Right cardiac atrium (tissue), 5 donors: ENCODE measurements at regions not wholly inside any gene's neighbourhood (a gene's known extent, or its start where the extent isn't known, plus 50 kb on each side); places are given as distances from the start of the nearest gene placed in this dataset.

Experiments used
- ATAC-seq, 2 donors: fragments of 200-7000 bp; cut with Tn5 transposase; one replicate each; pipeline versions ENCODE4 v1.8.0 to v1.9.1; 2020; ENCODE audit warnings: moderate library complexity in 2 of 2, mild to moderate bottlenecking in 1 of 2
- DNase-seq, 3 donors: peaks; one replicate each; pipeline ENCODE4 v3.0.0-alpha.2; 2020
- H3K27ac ChIP-seq: one replicate; pipeline ENCODE4 v1.5.1; 2013; ENCODE audit warnings: mild to moderate bottlenecking, low read length, control low read depth, moderate library complexity
- H3K27me3 ChIP-seq: one replicate; pipeline ENCODE4 v1.6.1; 2013; ENCODE audit not compliant: control insufficient read depth, insufficient read depth
- H3K4me1 ChIP-seq: one replicate; pipeline ENCODE4 v1.6.1; 2013; ENCODE audit warnings: low read length; ENCODE audit not compliant: control insufficient read depth, insufficient read depth
- H3K4me3 ChIP-seq: one replicate; pipeline ENCODE4 v1.5.1; 2013; ENCODE audit warnings: low read length, control low read depth
- H3K9me3 ChIP-seq: one replicate; pipeline ENCODE4 v1.6.1; 2013; ENCODE audit warnings: low read length; ENCODE audit not compliant: control insufficient read depth
- WGBS: extraction: QIAGEN DNeasy Blood & Tissue Kit; methylation state at CpG from one replicate; pipeline ENCODE4 v1.1.7; 2013; 5-methylcytosine and 5-hydroxymethylcytosine counted together
- intact Hi-C, 4 donors: fragments of 100-400 bp; cut with DNase I; formaldehyde crosslinking; loops; one replicate each; pipeline versions ENCODE4 v1.11.0 to v1.14.0; 2022 to 2023
- donor health status: healthy with polysubstance abuse.
- donor health status: DM: no; HTN: yes; CAD: no.
- donor health status: DM: no; HTN: no; CAD: no.
- donor health status: DM: no; HTN: yes; CAD: no; lungs with severe emphysema.
- donor health status: DM: yes; HTN: yes; CAD: no.

DNA sequence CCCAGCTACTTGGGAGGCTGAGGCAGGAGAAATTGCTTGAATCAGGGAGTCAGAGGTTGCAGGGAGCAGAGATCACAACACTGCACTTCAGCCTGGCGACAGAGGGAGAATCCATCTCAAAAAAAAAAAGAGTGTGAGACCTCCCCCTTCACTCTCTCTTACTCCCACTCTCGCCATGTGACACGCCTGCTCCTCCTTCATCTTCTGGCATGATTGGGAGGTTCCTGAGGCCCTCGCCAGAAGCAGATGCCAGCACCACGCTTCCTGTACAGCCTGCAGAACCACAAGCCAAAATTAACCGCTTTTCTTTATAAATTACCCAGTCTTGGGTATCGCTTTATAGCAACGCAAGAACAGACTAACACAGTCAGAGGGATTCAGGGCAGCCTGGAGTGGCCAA lies 66.3 kb upstream of the CREB1 start:
- H3K4me1 ChIP-seq, result no peaks in the 10 kb centered on the region
- no peaks in the 10 kb centered on the region for H3K9me3 ChIP-seq
- no peak overlapping the region for H3K27ac ChIP-seq
- no peaks in the 10 kb centered on the region for H3K27me3 ChIP-seq
- intact Hi-C loops, result loop anchor here in 1 of 4 donors (10.0 kb wide), 1 partner anchor 129 kb away; no protein-coding TSS in a partner anchor
- WGBS, result 84% methylated on average over 8 of the region's 8 CpGs
- DNase-seq, result no peak
- ATAC-seq, result no peak
- no peak overlapping the region for H3K4me3 ChIP-seq

DNA sequence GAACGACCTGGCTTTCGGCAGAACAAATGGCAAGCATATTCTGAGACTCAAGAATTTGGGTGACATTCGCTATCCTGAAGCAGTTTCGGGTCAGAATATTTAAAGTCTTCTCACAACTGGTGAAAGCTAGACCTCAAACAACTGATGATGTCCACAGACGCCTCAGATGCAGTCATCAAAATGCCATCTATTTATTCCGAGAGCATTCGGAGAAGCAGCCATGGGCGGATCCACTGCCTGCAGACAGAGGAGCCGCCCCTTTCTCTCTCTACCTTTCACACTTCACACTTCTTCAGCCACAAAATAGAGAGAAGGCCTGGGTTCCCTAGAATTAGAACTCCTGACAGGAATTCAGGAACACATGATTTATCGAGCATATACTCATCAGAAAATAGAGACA lies 65.8 kb upstream of the CREB1 start:
- DNase-seq (no peak), ATAC-seq (no peak)
- 91% methylated on average over 10 of the region's 10 CpGs for WGBS
- intact Hi-C loops, result loop anchor here in 1 of 4 donors (10.0 kb wide), 1 partner anchor 129 kb away; no protein-coding TSS in a partner anchor
- H3K4me3 ChIP-seq, result no peak overlapping the region
- H3K9me3 ChIP-seq, result no peaks in the 10 kb centered on the region
- no peak overlapping the region for H3K27ac ChIP-seq
- H3K27me3 ChIP-seq, result no peaks in the 10 kb centered on the region
- H3K4me1 ChIP-seq, result no peaks in the 10 kb centered on the region

DNA sequence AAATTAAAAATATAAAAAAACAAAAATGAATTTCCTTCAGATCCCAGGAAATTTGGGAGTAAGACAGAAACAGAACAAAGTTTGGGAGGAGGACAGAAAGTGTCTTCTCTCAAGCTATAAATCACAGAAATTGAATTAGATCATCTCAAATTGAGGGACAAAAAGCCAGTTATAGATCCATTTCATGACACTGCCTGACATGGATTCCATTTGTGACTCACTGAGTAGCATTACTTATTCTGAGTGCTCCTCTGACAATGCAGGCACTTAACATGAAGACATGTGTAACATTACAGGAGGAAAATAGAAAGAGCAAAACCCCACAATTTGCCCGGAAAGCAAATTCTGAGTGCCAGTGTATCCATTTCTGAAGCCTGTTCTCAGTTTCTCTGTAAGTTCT lies 63.9 kb upstream of the CREB1 start:
- ATAC-seq, result no peak
- WGBS, result 94% methylated on average over 1 of the region's 1 CpG
- no peak overlapping the region for H3K27ac ChIP-seq
- no peak for DNase-seq
- H3K27me3 ChIP-seq, result no peaks in the 10 kb centered on the region
- no peaks in the 10 kb centered on the region for H3K9me3 ChIP-seq
- intact Hi-C loops, result loop anchor here in 2 of 4 donors (5.0 to 10.0 kb wide), 2 partner anchors 131 to 484 kb away; no protein-coding TSS in a partner anchor
- no peak overlapping the region for H3K4me3 ChIP-seq
- H3K4me1 ChIP-seq, result no peaks in the 10 kb centered on the region

DNA sequence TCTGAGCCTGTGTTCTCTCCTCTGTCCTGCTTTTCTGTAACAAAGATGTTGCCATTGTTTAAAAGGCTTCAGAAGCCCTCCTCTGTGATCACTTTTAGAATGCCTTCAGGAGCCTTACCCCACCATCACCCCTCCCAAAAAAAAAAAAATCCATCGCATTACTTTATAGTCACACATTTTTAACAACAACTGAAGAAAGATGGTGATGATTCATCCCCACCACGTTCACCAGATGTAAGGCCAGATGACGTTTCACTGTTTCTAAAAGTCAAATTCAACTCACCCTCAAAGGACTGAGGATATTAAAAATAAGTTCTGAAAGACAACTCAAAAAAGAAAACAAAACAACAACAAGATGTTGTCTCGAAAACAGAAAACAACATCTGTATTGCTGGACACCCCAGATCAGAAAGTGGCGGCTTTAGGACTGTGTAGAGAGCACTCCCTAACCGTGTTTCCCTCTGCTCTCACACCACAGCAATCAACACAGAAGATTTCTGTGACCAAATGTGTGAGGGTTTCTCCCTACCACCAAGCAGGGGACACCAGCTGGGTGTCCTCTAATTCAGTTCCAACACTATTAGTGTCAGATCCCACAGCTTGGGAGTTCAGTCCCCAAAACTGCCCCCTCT lies 61.9 kb upstream of the CREB1 start:
- Histone ChIP-seq H3K27ac (no peak overlapping the region), H3K4me1 (no peaks in the 10 kb centered on the region), H3K9me3 (no peaks in the 10 kb centered on the region), H3K4me3 (no peak overlapping the region), H3K27me3 (no peaks in the 10 kb centered on the region)
- 60% methylated on average over 6 of the region's 6 CpGs for whole genome bisulfite sequencing
- DNase-seq (no peak), ATAC-seq (no peak)
- intact Hi-C loops, result loop anchor here in 2 of 4 donors (5.0 to 10.0 kb wide), 2 partner anchors 133 to 486 kb away; no protein-coding TSS in a partner anchor

DNA sequence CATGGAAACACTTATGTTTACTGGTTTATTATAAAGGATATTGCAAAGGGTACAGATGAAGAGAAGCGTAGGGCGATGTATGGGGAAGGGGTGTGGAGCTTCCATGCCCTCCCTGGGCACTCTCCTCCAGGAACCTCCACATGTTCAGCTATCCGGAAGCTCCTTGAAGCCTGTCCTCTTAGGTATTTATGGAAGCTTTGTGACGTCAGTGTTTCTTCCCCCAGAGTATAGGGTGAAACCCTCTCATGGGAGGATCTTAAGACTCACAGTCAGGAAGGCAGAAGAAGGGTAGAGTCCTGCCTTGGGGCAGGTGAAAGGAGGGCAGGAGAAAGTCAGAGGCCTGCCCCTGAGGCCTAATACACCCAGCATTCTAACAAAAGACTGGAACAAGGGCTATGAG lies 61.3 kb upstream of the CREB1 start:
- intact Hi-C loops, result loop anchor here in 2 of 4 donors (5.0 to 10.0 kb wide), 2 partner anchors 134 to 486 kb away; no protein-coding TSS in a partner anchor
- no peaks in the 10 kb centered on the region for H3K27me3 ChIP-seq
- H3K27ac ChIP-seq, result no peak overlapping the region
- 87% methylated on average over 4 of the region's 4 CpGs for WGBS
- DNase-seq, result no peak
- H3K4me3 ChIP-seq, result no peak overlapping the region
- no peaks in the 10 kb centered on the region for H3K9me3 ChIP-seq
- no peak for ATAC-seq
- H3K4me1 ChIP-seq, result no peaks in the 10 kb centered on the region

DNA sequence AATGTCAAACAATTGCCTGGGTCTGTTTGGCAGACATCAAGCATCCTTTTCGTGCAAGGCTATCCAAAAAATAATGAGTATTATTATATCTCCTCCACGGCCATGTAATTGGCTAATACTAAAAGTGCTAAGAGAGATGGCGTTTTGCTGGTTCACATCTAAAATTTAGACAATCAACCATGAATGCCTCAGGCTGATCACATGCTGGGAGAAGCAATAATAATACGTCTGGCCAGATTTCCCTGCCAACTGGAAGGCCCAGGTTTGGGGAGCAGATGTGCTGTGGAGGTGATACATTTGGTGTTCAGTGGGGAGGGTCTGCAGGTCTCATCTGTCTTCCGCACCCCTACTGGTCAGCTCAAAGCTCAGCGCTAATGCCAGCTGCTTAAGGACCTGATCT lies 60.3 kb upstream of the CREB1 start:
- Histone ChIP-seq H3K27me3 (no peaks in the 10 kb centered on the region), H3K4me3 (no peak overlapping the region), H3K4me1 (no peaks in the 10 kb centered on the region), H3K27ac (no peak overlapping the region), H3K9me3 (no peaks in the 10 kb centered on the region)
- no peak for ATAC-seq
- intact Hi-C loops, result loop anchor here in 2 of 4 donors (5.0 to 10.0 kb wide), 2 partner anchors 135 to 487 kb away; no protein-coding TSS in a partner anchor
- WGBS, result 89% methylated on average over 6 of the region's 6 CpGs
- DNase-seq, result no peak

DNA sequence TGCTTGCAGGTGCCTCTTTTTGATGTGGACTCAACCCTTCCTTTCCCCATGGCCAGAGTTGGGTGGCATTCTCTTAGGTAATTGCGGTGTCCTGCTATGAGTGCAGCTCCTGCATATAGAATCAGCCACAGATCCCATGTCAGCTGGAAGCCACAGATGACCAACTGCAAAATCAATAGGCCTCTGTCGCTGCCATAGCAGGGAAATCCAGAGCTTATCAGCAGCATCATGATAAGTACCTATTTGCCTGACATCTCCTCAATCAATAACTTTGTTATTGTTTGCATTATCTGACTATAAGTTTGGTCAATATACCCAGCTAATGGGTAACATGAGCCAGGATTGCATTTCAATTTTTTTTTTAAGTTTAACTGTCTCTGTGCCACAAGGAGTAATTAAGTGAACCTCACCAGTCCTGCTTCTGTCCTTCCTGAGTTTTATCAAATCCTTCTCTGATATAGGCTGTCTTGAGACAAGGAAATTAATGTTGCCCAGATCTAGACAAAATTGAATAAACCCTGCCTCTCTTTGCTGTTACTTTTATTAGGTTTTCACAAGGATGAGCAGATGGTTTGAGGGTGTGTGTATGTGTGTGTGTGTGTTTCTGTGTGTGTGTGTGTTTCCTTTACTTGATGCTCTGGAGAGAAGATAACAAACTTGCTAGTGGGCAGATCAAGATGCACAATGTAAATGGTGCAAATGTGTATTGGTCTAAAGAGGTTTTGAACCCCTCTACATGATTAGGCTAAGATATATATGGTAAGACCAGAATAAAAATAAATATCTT lies 59.6 kb upstream of the CREB1 start:
- H3K4me1 ChIP-seq, result no peaks in the 10 kb centered on the region
- intact Hi-C loops, result loop anchor here (5.0 to 10.0 kb wide), 9 partner anchors 135 to 778 kb away; partner anchors contain the start of gene KLF7 (in 3 of the 4)
- ATAC-seq (no peak), DNase-seq (no peak)
- WGBS, result 92% methylated on average over 2 of the region's 2 CpGs
- H3K27ac ChIP-seq, result no peak overlapping the region
- H3K27me3 ChIP-seq, result no peaks in the 10 kb centered on the region
- H3K4me3 ChIP-seq, result no peak overlapping the region
- H3K9me3 ChIP-seq, result no peaks in the 10 kb centered on the region

DNA sequence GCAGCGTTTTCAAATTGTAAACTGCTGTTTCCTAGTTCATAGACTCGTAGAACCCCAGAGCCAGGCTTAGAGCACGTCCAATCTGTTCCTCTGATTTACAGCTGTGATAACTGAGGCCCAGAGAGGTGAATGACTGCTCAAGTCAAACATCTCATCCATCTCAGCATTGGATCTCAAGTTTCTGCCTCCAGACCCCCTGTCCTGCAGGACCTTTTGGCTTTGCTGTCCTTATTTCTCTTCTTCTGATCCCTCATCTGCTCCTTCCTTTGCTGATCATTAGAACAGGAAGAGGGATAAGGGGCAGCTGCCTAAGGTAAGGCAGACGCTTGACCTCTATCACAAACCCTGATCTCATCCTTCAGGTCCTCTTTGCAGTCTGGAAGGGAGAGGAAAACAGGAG lies 58.5 kb upstream of the CREB1 start:
- Histone ChIP-seq H3K9me3 (no peaks in the 10 kb centered on the region), H3K4me1 (no peaks in the 10 kb centered on the region), H3K27me3 (no peaks in the 10 kb centered on the region), H3K27ac (no peak overlapping the region), H3K4me3 (no peak overlapping the region)
- WGBS, result 93% methylated on average over 4 of the region's 4 CpGs
- intact Hi-C loops, result loop anchor here (5.0 to 10.0 kb wide), 8 partner anchors 304 to 779 kb away; partner anchors contain the start of gene KLF7 (in 3 of the 4)
- ATAC-seq, result no peak
- DNase-seq, result no peak

DNA sequence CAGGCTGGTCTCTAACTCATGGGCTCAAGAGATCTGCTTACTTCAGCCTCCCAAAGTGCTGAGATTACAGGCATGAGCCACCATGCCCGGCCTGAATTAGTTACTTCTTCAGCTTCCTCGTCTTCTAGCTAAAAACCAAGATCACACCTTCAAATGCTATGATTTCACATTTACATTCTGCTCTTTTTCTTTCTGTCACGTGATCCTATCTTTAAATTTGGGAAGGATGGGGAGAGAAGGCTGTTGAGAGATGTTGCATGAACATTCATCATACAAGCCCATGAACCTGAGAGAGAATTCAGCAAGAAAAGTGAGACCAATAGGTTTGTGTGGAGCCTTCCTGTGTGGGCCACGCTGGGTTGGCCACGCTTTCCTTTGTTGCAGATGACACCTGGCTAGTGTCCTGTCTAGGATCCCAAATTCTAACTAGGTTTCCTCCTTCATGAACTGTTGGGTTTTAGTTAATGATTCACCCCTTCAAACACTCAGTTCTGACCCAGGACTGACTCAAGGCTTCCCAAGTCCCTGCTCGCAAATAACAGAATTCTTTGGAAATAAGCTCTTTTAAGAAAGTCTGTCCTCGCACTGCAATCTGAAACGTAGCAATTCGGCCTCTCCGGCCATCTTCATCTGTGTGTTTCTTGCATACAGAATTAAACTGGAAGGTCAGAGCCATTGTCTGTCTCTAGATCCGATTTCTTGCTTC lies 57.3 kb upstream of the CREB1 start:
- peak in 1 of 2 donors; percentile 32 for ATAC-seq
- no peaks in the 10 kb centered on the region for H3K4me1 ChIP-seq
- 79% methylated on average over 11 of the region's 11 CpGs for WGBS
- H3K9me3 ChIP-seq, result no peaks in the 10 kb centered on the region
- H3K27ac ChIP-seq, result no peak overlapping the region
- no peaks in the 10 kb centered on the region for H3K27me3 ChIP-seq
- intact Hi-C loops, result loop anchor here (2.0 to 10.0 kb wide), 9 partner anchors 305 to 780 kb away; partner anchors contain the start of gene KLF7 (in 3 of the 4)
- peak in 1 of 3 donors; percentile 16 for DNase-seq
- H3K4me3 ChIP-seq, result no peak overlapping the region

DNA sequence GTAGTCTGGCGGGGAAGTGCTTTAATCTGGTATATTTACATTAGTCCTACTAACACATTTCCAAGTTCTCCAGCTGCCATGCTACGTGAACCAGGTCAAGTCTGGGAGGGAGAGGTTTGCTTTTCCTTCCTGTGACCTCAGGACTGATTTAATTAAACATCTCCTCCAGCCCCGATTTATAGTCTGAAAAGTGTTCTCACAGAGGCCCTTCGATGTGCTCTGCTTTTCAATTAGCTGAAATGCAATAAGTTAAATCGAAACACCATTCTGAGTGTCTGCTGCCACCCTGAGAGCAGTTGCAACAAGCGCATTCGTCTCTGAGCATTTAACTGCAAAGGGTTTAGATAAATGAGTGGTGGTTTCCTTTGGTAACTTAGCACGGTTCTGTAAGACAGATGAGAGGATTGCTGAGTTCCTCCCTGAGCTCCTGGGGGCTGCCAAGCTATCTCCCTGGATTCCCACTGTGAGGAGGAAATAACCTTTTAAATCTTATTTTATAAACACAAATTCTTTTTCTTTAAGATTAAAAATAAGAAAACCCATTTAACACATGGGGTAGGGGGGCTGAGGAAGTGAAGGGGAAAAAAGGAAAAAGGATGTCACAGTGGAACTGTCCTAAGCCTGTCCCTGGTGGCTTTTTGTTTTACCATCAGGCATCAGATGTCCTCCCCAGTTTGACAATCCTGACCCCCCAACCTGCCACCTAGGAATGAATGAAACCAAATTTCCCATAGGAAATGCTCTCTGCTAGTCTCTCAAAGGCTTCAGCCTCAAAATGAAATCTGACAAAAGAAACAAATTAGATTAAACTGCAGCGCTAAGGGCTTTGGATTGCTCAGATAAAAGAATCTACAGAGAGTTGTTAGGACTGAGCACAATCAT lies 56.5 kb upstream of the CREB1 start:
- Histone ChIP-seq H3K4me1 (no peaks in the 10 kb centered on the region), H3K4me3 (no peak overlapping the region), H3K27ac (no peak overlapping the region), H3K27me3 (no peaks in the 10 kb centered on the region), H3K9me3 (no peaks in the 10 kb centered on the region)
- DNase-seq (peak in 2 of 3 donors; percentile 33 to 50), ATAC-seq (peak; percentile 83 to 89)
- WGBS, result 18% methylated on average over 9 of the region's 9 CpGs
- intact Hi-C loops, result loop anchor here (2.0 to 10.0 kb wide), 9 partner anchors 306 to 781 kb away; partner anchors contain the start of gene KLF7 (in 3 of the 4)
